ENCODE measurements at regions not wholly inside any gene's neighbourhood (a gene's known extent, or its start where the extent isn't known, plus 50 kb on each side); places are given as distances from the start of the nearest gene placed in this dataset.

- no peak for DNase-seq (ENCODE audit: low read depth)
- TF ChIP-seq CTCF (IDR thresholded peaks at IDR 0.05; ENCODE audit: low read depth, low read length, missing control alignments): no peak
- H3K4me3 ChIP-seq (ENCODE audit: low read depth, low read length): no peak overlapping the region
These were observed 1308.0 kb downstream of the ROBO1 start for GRCh38 chr3:78459796-78460195.

- no peak for TF ChIP-seq CTCF (IDR thresholded peaks at IDR 0.05; ENCODE audit: low read depth, low read length, missing control alignments)
- no peak overlapping the region for H3K4me3 ChIP-seq (ENCODE audit: low read depth, low read length)
- no peak for DNase-seq (ENCODE audit: low read depth)
These were observed 1305.8 kb downstream of the ROBO1 start for GRCh38 chr3:78462021-78462420.

GRCh38 chr3:78476076-78476475 is 1291.7 kb downstream of the ROBO1 start:
- no peak for TF ChIP-seq CTCF (IDR thresholded peaks at IDR 0.05; ENCODE audit: low read depth, low read length, missing control alignments)
- H3K4me3 ChIP-seq (ENCODE audit: low read depth, low read length): no peak overlapping the region
- DNase-seq (ENCODE audit: low read depth): no peak

GRCh38 chr3:78481050-78481449 is 1286.7 kb downstream of the ROBO1 start:
- DNase-seq (ENCODE audit: low read depth): no peak
- TF ChIP-seq CTCF (IDR thresholded peaks at IDR 0.05; ENCODE audit: low read depth, low read length, missing control alignments): no peak
- H3K4me3 ChIP-seq (ENCODE audit: low read depth, low read length): no peak overlapping the region

GRCh38 chr3:78483090-78483489 is 1284.7 kb downstream of the ROBO1 start:
- no peak for TF ChIP-seq CTCF (IDR thresholded peaks at IDR 0.05; ENCODE audit: low read depth, low read length, missing control alignments)
- no peak overlapping the region for H3K4me3 ChIP-seq (ENCODE audit: low read depth, low read length)
- DNase-seq (ENCODE audit: low read depth): no peak

GRCh38 chr3:78494851-78495250 is 1272.9 kb downstream of the ROBO1 start:
- no peak for DNase-seq (ENCODE audit: low read depth)
- no peak overlapping the region for H3K4me3 ChIP-seq (ENCODE audit: low read depth, low read length)
- TF ChIP-seq CTCF (IDR thresholded peaks at IDR 0.05; ENCODE audit: low read depth, low read length, missing control alignments): no peak

- no peak overlapping the region for H3K4me3 ChIP-seq (ENCODE audit: low read depth, low read length)
- TF ChIP-seq CTCF (IDR thresholded peaks at IDR 0.05; ENCODE audit: low read depth, low read length, missing control alignments): no peak
- DNase-seq (ENCODE audit: low read depth): no peak
These were observed 1272.5 kb downstream of the ROBO1 start for GRCh38 chr3:78495301-78495700.

All from GM12864 (cell line).